ENCODE measurements at regions not wholly inside any gene's neighbourhood (a gene's known extent, or its start where the extent isn't known, plus 50 kb on each side); places are given as distances from the start of the nearest gene placed in this dataset.
A peak's percentile ranks its signal among the peaks of the same experiment; 100 is the strongest.
"Not testable (repeated sequence)": the region's sequence is repeated elsewhere in the genome, so short reads cannot be mapped to it uniquely, and the experiment has no call there.

DNA sequence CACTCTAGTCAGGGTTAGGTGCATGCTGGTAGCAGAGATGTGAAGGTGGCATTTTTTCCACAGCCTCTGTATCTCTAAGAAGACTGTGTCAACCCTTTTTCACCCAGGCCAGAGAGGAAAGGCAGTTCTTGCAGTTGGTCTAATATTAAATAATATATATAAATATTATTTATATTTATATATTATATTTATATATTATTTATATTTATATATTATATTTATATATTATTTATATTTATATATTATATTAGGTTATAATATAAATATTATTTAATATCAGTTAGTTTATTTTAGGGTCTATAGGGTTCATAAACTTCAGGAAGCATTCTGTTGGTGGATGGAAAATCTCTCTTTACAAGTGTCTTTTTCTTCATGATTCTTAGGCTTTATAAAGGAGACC, 218.6 kb upstream of the DMRTA1 start:
- DNase-seq = no peak

DNA sequence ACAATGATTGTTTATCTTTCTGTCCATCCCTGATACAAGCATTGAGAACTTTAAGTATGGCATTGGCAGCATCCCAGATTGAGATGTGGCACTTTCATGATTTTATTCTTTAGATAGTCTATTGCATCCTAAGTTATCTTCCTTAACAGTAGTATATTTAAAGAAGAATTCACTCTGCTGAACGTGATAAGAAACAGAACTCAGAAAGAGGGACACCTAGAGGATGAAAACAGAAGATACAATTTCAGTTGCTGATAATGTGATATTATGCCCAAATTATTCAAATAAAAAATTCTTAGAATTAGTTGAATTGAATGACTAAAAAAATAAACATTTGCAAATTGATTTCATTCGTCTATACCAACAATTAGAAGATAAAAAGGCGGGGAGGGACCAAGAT, 218.1 kb upstream of the DMRTA1 start:
- DNase-seq = no peak

DNA sequence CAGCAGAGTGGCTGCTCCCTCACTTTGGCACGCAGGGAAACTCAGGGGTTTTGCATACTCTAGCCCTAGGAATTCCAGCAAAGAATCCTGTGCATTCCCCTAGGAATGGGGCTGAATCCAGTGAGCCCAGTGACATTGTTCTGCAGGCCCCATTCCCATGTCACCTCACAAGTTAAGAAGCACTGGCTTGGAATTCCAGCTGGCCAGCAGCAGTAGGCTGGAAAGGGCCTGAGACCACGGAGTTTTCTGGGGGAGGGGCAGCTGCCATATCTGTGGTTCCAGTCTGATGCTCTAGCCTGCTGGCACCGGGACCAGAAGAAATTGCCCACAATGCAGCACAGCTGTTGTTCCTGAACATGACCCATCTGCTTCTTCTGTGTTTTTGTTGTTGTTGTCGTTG, 217.6 kb upstream of the DMRTA1 start:
- DNase-seq = no peak

DNA sequence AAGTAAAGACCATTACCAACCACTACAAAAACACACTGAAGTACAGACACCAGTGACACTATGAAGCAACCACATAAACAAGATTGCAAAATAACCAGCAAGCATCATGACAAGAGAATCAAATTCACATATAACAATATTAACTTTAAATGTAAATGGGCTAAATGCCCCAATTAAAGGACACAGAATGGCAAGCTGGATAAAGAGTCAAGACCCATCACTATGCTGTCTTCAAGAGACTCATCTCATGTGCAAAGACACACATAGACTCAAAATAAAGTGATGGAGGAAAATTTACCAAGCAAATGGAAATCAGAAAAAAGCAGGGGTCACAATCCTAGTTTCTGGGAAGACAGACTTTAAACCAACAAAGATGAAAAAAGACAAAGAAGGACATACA, 215.3 kb upstream of the DMRTA1 start:
- not testable (repeated sequence) for DNase-seq

DNA sequence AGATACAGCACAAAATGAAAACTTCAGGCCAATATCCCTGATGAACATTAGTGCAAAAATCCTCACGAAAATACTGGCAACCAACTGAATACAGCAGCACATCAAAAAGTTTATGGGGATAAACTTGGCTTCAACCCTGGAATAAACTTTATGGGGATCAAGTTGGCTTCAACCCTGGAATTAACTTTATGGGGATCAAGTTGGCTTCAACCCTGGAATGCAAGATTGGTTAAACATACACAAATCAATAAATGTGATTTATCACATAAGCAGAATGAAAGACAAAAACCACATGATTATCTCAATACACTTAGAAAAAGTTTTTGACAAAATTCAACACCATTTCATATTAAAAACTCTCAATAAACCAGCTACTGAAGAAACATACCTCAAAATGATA, 213.7 kb upstream of the DMRTA1 start:
- no peak for DNase-seq

GRCh38 chr9:22237497-22238363, 208.9 kb upstream of the DMRTA1 start:
- no peak for DNase-seq

DNA sequence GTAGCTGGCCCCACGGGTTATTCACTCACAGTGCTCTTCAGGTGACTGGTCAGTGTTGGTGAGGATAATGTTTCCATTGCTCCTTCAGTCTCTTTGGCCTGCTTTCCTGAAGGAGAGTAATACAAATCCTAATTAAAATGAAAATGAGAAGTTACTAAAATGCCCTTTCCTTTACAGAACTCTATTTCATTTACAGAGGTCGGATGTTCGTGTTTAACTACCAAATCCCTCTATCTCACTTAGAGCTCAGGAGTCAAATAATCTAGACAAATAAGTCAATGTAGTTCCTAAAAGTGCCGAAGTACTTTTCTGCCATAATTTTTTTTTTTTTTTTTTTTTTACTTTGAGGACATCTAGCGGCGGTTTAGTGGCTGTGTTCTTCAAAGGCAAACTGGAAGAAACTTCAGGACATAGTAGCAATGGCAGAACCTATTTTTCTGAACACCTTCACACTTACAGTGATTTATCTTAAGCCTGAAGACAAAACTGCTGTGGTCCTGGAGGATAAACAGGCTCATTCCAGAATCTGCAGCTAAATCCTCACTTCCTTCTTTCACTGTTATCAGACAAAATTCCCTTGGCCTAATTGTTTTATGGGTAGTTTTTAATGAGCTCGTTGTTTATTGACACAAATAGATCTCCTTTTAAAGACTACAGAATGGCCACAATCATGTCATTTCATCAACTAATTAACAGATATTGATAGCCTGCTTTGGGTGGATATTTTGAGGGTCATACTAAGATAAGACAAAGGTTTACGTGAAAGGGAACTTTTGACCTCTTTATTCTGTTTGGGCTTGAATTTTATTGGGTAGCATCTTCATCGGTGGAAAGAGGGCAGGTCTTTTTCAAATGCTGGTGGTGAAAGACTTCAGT, 207.6 kb upstream of the DMRTA1 start:
- peak; percentile 15 for DNase-seq

- DNase-seq = peak; percentile 69
Observed at GRCh38 chr9:22240619-22241018, 206.0 kb upstream of the DMRTA1 start.

DNA sequence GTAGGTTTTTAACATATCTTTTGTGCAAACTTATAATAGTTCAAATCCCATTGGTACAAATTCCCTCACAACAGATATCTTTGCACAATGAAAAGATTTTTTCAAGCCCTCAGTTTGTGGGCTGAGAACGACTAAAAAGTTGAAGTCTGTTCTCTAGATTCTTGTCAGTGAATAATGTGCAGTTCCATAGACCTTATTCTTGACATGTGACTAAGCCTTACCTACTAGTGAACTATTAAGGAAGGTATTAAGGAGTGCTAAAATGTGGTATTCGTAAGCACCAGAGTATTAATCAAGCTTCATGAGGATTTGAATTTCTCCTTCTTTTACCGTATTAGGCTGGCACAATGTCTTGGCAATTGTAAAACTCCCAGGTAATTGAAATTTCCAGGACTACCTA, 205.6 kb upstream of the DMRTA1 start:
- DNase-seq = peak; percentile 4

DNA sequence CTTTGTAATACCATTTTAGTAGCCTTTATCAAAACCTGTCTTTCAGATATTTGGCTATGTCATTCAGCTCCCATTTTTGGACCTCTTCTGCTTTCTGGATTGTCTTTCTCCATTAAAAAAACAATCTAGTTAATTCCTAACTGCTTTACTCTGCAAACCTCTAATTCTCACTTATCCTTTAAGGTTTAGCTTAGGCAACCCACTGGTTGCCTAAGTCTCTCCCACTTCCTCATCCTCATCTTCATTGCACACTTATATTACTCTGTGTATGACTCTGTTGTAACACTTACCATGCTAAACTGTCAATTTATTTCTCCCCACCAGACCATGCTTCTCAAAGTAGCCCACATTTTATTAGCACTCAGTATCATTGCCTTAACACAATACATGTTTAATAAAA, 205.0 kb upstream of the DMRTA1 start:
- no peak for DNase-seq

- DNase-seq = peak; percentile 49
Observed at GRCh38 chr9:22244139-22245011, 202.2 kb upstream of the DMRTA1 start.

GRCh38 chr9:22255337-22255736, 191.3 kb upstream of the DMRTA1 start:
- DNase-seq = no peak

DNA sequence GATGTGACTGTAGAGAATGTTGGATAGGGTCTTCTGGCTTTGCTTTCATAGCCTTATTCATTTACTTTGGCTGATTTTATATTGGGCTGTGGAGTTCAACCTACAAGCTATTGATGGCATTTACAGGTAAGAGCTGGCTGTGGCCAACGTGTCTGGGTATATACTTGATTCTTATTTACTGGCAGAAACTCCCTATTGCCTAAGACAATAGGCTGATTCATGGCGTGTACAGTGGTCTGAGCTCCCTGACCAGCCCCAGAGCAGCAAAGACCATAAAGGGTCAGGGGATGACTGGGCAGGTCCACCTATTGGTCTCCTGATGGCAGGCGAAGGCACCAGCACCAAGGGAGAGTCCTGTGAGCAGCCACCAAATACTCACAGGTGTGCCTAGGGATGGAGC, 190.2 kb upstream of the DMRTA1 start:
- no peak for DNase-seq

DNA sequence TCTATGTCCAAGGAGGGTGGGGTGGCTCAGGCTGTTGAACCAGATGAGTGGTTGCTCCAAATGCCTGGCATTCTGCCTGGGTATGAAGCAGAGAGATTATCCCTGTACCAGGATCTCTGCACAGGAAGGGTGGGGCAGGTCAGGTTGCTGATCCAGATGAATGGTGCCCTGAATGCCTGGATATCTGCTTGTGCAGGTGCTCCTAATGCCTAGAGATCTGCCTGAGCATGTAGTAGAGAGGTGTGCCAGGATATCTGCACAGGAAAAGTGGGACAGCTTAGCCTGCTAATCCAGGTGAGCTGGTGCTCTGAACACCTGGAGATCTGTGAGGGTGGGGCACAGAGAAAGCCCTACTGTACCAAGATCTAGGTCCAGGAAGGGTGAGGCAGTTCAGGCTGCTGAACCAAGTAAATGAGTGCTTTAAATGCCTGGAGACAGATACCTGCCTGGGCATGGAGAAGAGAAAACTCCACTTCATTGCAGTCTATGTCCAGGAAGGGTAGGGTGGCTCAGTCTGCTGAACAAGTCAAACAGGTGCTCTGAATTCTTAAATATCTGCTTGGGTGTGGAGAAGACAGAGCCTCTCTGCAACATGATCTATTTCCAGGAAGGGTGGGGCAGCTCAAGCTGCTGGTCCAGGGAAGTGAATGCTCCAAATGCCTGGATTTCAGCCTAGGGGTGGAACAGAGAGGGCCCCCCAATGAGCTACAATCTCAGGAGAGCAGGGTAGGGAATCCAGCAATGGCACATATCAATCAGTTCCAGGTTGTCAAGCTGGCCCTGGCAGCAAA, 189.4 kb upstream of the DMRTA1 start:
- DNase-seq = no peak

- DNase-seq = no peak
Observed at GRCh38 chr9:22265038-22265437, 181.6 kb upstream of the DMRTA1 start.

- no peak for DNase-seq
Observed at GRCh38 chr9:22265534-22265933, 181.1 kb upstream of the DMRTA1 start.

GRCh38 chr9:22274477-22274876, 172.1 kb upstream of the DMRTA1 start:
- no peak for DNase-seq

DNA sequence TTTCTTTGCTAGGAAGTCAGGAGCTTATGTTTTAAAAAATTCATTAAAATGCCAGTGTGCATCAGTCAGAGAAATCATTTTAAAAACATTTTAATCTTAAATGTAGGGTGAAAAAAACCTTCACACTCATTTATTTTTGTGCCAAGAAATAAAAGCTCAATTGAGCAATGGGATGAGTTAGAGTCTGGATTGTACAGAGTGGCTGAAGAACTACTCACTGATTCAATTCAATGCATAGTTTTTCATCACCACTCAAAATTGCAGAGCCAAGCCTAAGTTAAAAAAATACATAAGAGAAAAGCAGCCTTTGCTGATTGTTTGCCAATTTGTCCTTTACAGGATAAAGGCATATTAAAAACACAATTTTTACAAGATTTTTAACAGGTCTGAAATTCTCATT, 168.2 kb upstream of the DMRTA1 start:
- DNase-seq = no peak

- no peak for DNase-seq
Observed at GRCh38 chr9:22279636-22280035, 167.0 kb upstream of the DMRTA1 start.

DNA sequence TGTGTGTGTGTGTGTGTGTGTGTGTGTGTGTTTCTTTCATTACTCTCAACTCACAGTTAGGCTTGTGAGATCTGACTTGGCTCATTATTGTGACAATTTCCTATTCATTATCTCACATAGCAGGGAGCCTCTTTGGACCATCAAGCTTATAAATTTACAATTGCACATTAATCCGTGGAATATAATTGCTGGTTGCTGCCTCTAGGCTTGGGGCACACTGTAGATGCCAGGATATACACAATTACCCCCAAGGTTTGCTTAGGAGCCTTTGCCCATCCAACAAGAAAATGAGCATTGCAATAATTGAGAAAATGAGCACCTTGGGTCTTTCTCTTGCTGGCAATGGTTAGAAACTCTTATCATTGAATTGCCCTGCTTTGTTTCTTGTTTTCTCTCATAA, 161.6 kb upstream of the DMRTA1 start:
- DNase-seq = no peak

- DNase-seq = no peak
Observed at GRCh38 chr9:22286661-22287060, 160.0 kb upstream of the DMRTA1 start.

- no peak for DNase-seq
Observed at GRCh38 chr9:22288661-22289060, 158.0 kb upstream of the DMRTA1 start.
